ENCODE measurements at regions not wholly inside any gene's neighbourhood (a gene's known extent, or its start where the extent isn't known, plus 50 kb on each side); places are given as distances from the start of the nearest gene placed in this dataset.
"Not testable (repeated sequence)": the region's sequence is repeated elsewhere in the genome, so short reads cannot be mapped to it uniquely, and the experiment has no call there.

GRCh38 chr18:29841631-29842030, 1200.9 kb downstream of the DSC3 start:
- Histone ChIP-seq H3K36me3 (ENCODE audit: control insufficient read depth, insufficient read depth, low read length) (no peaks in the 10 kb centered on the region), H3K27me3 (replicated peaks; ENCODE audit: control insufficient read depth, insufficient read depth, low read length) (no peaks in the 10 kb centered on the region), H3K4me3 (replicated peaks; ENCODE audit: low read depth, low read length) (no peak overlapping the region)
- DNase-seq (ENCODE audit: extremely low read depth, insufficient read length): no peak
- TF ChIP-seq, protein P1, sequence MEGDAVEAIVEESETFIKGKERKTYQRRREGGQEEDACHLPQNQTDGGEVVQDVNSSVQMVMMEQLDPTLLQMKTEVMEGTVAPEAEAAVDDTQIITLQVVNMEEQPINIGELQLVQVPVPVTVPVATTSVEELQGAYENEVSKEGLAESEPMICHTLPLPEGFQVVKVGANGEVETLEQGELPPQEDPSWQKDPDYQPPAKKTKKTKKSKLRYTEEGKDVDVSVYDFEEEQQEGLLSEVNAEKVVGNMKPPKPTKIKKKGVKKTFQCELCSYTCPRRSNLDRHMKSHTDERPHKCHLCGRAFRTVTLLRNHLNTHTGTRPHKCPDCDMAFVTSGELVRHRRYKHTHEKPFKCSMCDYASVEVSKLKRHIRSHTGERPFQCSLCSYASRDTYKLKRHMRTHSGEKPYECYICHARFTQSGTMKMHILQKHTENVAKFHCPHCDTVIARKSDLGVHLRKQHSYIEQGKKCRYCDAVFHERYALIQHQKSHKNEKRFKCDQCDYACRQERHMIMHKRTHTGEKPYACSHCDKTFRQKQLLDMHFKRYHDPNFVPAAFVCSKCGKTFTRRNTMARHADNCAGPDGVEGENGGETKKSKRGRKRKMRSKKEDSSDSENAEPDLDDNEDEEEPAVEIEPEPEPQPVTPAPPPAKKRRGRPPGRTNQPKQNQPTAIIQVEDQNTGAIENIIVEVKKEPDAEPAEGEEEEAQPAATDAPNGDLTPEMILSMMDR (IDR thresholded peaks at IDR 0.05; ENCODE audit: insufficient read depth, low read length, poor library complexity, severe bottlenecking): no peak

GRCh38 chr18:29840089-29840488, 1202.5 kb downstream of the DSC3 start:
- Histone ChIP-seq H3K4me3 (replicated peaks; ENCODE audit: low read depth, low read length) (no peak overlapping the region), H3K27me3 (replicated peaks; ENCODE audit: control insufficient read depth, insufficient read depth, low read length) (no peaks in the 10 kb centered on the region), H3K36me3 (ENCODE audit: control insufficient read depth, insufficient read depth, low read length) (no peaks in the 10 kb centered on the region)
- TF ChIP-seq, protein P1 (IDR thresholded peaks at IDR 0.05; ENCODE audit: insufficient read depth, low read length, poor library complexity, severe bottlenecking): no peak
- no peak for DNase-seq (ENCODE audit: extremely low read depth, insufficient read length)

GRCh38 chr18:29838961-29839360, 1203.6 kb downstream of the DSC3 start:
- not testable (repeated sequence) for DNase-seq (ENCODE audit: extremely low read depth, insufficient read length); H3K36me3 ChIP-seq (ENCODE audit: control insufficient read depth, insufficient read depth, low read length); H3K27me3 ChIP-seq (replicated peaks; ENCODE audit: control insufficient read depth, insufficient read depth, low read length); H3K4me3 ChIP-seq (replicated peaks; ENCODE audit: low read depth, low read length)

- TF ChIP-seq, protein P1 (IDR thresholded peaks at IDR 0.05; ENCODE audit: insufficient read depth, low read length, poor library complexity, severe bottlenecking): no peak
Measured at GRCh38 chr18:29838556-29838955, 1204.0 kb downstream of the DSC3 start.

DNA sequence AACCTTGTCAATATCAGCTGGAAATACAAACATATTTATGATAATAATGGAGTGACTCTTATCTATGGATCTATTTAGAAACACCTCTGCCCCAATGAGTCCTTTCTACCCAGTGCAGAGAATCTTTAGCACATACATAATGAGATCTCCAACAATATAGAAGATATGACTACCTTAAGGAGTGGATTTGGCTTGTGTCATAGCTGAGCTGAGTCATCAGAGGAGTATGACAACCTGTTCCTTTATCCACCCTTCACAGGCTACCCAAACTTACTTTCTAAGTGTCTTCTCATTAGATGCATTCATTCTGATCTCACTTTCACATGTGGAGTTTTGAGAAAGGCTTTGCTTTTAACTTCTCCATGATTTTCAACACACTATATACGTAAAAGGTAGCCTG, 1218.9 kb downstream of the DSC3 start:
- H3K27me3 ChIP-seq (replicated peaks; ENCODE audit: control insufficient read depth, insufficient read depth, low read length): no peaks in the 10 kb centered on the region
- no peak for DNase-seq (ENCODE audit: extremely low read depth, insufficient read length)
- no peaks in the 10 kb centered on the region for H3K36me3 ChIP-seq (ENCODE audit: control insufficient read depth, insufficient read depth, low read length)
- no peak overlapping the region for H3K4me3 ChIP-seq (replicated peaks; ENCODE audit: low read depth, low read length)
- TF ChIP-seq, protein P1 (IDR thresholded peaks at IDR 0.05; ENCODE audit: insufficient read depth, low read length, poor library complexity, severe bottlenecking): no peak

More at GRCh38 chr18:29838556-29838955, 1204.0 kb downstream of the DSC3 start:
- H3K4me3 ChIP-seq (replicated peaks; ENCODE audit: low read depth, low read length): no peak overlapping the region
- H3K36me3 ChIP-seq (ENCODE audit: control insufficient read depth, insufficient read depth, low read length): no peaks in the 10 kb centered on the region
- H3K27me3 ChIP-seq (replicated peaks; ENCODE audit: control insufficient read depth, insufficient read depth, low read length): no peaks in the 10 kb centered on the region
- no peak for DNase-seq (ENCODE audit: extremely low read depth, insufficient read length)

DNA sequence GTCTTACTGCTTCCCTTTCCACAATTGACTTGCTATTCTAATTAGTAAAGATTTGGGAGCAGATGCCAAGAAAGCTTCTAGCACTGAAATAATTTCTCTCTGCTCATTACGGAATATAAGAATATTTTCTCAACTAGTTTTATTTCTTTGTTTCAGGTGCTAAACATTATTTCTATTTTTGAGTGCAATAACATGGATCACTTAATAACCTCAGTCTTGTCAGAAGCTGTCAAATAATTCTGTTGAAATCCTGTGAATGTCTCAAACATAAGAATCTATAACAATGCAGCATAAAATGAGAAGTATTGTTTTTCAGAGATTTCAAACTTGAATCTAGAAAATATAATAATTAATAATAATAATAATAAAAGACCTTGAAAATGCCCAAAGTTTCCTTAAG, 1221.0 kb downstream of the DSC3 start:
- H3K27me3 ChIP-seq (replicated peaks; ENCODE audit: control insufficient read depth, insufficient read depth, low read length): no peaks in the 10 kb centered on the region
- no peak overlapping the region for H3K4me3 ChIP-seq (replicated peaks; ENCODE audit: low read depth, low read length)
- DNase-seq (ENCODE audit: extremely low read depth, insufficient read length): no peak
- H3K36me3 ChIP-seq (ENCODE audit: control insufficient read depth, insufficient read depth, low read length): no peaks in the 10 kb centered on the region
- TF ChIP-seq, protein P1 (IDR thresholded peaks at IDR 0.05; ENCODE audit: insufficient read depth, low read length, poor library complexity, severe bottlenecking): no peak
